Transverse colon (tissue), 4 donors: ENCODE measurements at regions not wholly inside any gene's neighbourhood (a gene's known extent, or its start where the extent isn't known, plus 50 kb on each side); places are given as distances from the start of the nearest gene placed in this dataset.

Source experiments
- DNase-seq: peaks from one replicate; pipeline ENCODE4 v3.0.0-alpha.2; 2019
- H3K27ac ChIP-seq, 4 donors: fragments of 200-600 bp; sonication (generic); 2 replicates each; pipeline ENCODE4 v1.5.1; 2016 to 2018; ENCODE audit warnings: inconsistent platforms in 4 of 4
- H3K27me3 ChIP-seq: fragments of 200-600 bp; sonication (generic); 2 replicates; pipeline ENCODE4 v1.5.1; 2017; ENCODE audit warnings: inconsistent platforms
- H3K36me3 ChIP-seq, 4 donors: fragments of 200-600 bp; sonication (generic); 2 replicates each; pipeline ENCODE4 v1.5.1; 2017 to 2019; ENCODE audit warnings: inconsistent platforms in 4 of 4
- H3K4me1 ChIP-seq, 4 donors: fragments of 200-600 bp; sonication (generic); 2 replicates each; pipeline ENCODE4 v1.5.1; 2017 to 2020; ENCODE audit warnings: inconsistent platforms in 4 of 4
- H3K4me3 ChIP-seq, 4 donors: fragments of 200-600 bp; sonication (generic); 1 replicate in 1 of 4; 2 replicates in 3 of 4; pipeline versions ENCODE4 v1.5.1 to v1.6.1; 2017 to 2019; ENCODE audit warnings: inconsistent platforms in 4 of 4
- H3K9me3 ChIP-seq, 2 donors: fragments of 200-600 bp; sonication (generic); 2 replicates each; pipeline ENCODE4 v1.5.1; 2017 to 2019; ENCODE audit warnings: inconsistent platforms in 2 of 2
- EP300 ChIP-seq: sonication (generic); formaldehyde crosslinking; IDR thresholded peaks from one replicate; pipeline ENCODE4 v1.6.1; 2017; ENCODE audit warnings: antibody characterized with exemption, low read depth
- POLR2A ChIP-seq: fragments of 450-650 bp; IDR thresholded peaks from one replicate; pipeline ENCODE4 v1.6.1; 2016; ENCODE audit warnings: antibody characterized with exemption, mild to moderate bottlenecking, moderate library complexity
- POLR2AphosphoS5 ChIP-seq, 3 donors: sonication (generic); formaldehyde crosslinking; IDR thresholded peaks; one replicate each; pipeline ENCODE4 v1.6.1; 2016; ENCODE audit warnings: antibody characterized with exemption in 3 of 3
- WGBS, 2 donors: methylation state at CpG; one replicate each; pipeline ENCODE4 v1.1.5; 2018; ENCODE audit warnings: low coverage in 1 of 2; 5-methylcytosine and 5-hydroxymethylcytosine counted together
- in situ Hi-C, 4 donors: fragments of 200-750 bp; cut with MboI; loops; one replicate each; pipeline versions ENCODE4 v1.15.0 to v1.15.1; 2017; ENCODE audit warnings: low sequenced_read_pairs in 3 of 4, low pct_ligation_motif_present in 1 of 4, low pct_unique_long_range_greater_than_20kb in 1 of 4
- intact Hi-C: fragments of 100-400 bp; cut with DNase I; formaldehyde crosslinking; loops from one replicate; pipeline ENCODE4 v1.15.1; 2023; ENCODE audit warnings: low total_unique reads
- TF ChIP-seq, protein P1 (sequence below), 5 experiments: fragments of 200-600 bp in 3 of 5; fragments of 450-650 bp in 2 of 5; sonication (generic) in 3 of 5; IDR thresholded peaks; 1 replicate in 2 of 5; 2 replicates in 3 of 5; pipeline ENCODE4 v1.5.1; 2016 to 2017; ENCODE audit warnings: antibody characterized with exemption in 5 of 5, inconsistent platforms in 3 of 5, mild to moderate bottlenecking in 2 of 5, moderate library complexity in 1 of 5

- Histone ChIP-seq H3K4me3 (no peak overlapping the region), H3K9me3 (no peaks in the 10 kb centered on the region), H3K27me3 (no peaks in the 10 kb centered on the region), H3K36me3 (no peaks in the 10 kb centered on the region), H3K4me1 (no peaks in the 10 kb centered on the region), H3K27ac (no peak overlapping the region)
- intact Hi-C loops = no loop called here
- in situ Hi-C loops = no loop called here
- DNase-seq = no peak
- TF ChIP-seq POLR2A (no peak), EP300 (no peak), POLR2AphosphoS5 (IDR thresholded peaks at IDR 0.05) (no peak)
- TF ChIP-seq, protein P1, sequence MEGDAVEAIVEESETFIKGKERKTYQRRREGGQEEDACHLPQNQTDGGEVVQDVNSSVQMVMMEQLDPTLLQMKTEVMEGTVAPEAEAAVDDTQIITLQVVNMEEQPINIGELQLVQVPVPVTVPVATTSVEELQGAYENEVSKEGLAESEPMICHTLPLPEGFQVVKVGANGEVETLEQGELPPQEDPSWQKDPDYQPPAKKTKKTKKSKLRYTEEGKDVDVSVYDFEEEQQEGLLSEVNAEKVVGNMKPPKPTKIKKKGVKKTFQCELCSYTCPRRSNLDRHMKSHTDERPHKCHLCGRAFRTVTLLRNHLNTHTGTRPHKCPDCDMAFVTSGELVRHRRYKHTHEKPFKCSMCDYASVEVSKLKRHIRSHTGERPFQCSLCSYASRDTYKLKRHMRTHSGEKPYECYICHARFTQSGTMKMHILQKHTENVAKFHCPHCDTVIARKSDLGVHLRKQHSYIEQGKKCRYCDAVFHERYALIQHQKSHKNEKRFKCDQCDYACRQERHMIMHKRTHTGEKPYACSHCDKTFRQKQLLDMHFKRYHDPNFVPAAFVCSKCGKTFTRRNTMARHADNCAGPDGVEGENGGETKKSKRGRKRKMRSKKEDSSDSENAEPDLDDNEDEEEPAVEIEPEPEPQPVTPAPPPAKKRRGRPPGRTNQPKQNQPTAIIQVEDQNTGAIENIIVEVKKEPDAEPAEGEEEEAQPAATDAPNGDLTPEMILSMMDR (IDR thresholded peaks at IDR 0.05) = no peak
- WGBS, 2 donors = 44 to 91% methylated on average over 1 to 3 of the region's 3 CpGs
Observed at GRCh38 chr1:30537279-30537678, 186.1 kb downstream of the MATN1 start.

GRCh38 chr1:30536530-30536929 lies 186.9 kb downstream of the MATN1 start:
- no peak for DNase-seq
- intact Hi-C loops (no loop called here), in situ Hi-C loops (no loop called here)
- no peaks in the 10 kb centered on the region for H3K9me3 ChIP-seq
- no peak overlapping the region for H3K4me3 ChIP-seq
- no peak overlapping the region for H3K27ac ChIP-seq
- H3K36me3 ChIP-seq = no peaks in the 10 kb centered on the region
- 64 to 100% methylated on average over 1 to 9 of the region's 9 CpGs for WGBS, 2 donors
- no peaks in the 10 kb centered on the region for H3K27me3 ChIP-seq
- no peaks in the 10 kb centered on the region for H3K4me1 ChIP-seq
- no peak for TF ChIP-seq EP300
- TF ChIP-seq, protein P1 (IDR thresholded peaks at IDR 0.05) = no peak

DNA sequence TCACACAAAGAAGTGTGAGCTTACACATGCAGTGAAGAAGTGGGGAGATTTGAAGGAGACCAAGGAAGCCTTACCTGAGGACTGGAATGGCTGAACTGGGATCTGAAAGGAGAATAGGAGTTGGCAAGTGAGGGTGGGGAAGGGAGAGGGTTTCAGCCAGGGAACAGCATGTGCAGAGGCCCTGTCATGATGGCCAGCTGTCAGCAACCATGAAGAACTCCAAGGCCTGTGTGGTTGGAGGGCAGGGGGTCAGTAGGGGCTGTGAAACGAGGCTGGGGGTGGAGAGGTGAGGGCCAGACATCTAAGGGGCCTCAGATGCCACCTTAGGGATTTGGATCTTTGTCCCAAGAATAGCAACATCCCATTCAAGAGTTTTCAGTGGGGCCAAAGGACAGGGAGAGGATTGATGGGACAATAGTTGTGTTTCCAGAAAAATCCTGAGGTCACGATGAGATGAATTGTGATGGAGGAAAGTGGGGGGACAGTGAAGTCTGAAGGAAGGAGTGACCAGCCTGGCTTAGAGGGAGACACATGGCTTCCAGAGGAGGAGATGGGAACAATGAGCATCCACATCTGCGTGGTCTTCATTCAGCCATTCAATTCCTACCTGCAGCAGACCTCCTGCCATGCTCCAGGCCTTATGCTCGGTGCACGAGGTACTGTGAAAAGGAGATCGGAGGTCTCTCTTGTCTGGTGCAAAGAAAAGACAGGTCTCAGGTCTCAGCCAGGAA lies 187.6 kb downstream of the MATN1 start:
- Histone ChIP-seq H3K4me1 (no peaks in the 10 kb centered on the region), H3K4me3 (no peak overlapping the region), H3K27ac (no peak overlapping the region), H3K27me3 (no peaks in the 10 kb centered on the region), H3K9me3 (no peaks in the 10 kb centered on the region), H3K36me3 (no peaks in the 10 kb centered on the region)
- WGBS, 2 donors = 47 to 74% methylated on average over 2 to 6 of the region's 6 CpGs
- no peak for DNase-seq
- intact Hi-C loops = no loop called here
- in situ Hi-C loops = no loop called here
- TF ChIP-seq, protein P1 (IDR thresholded peaks at IDR 0.05) = no peak
- TF ChIP-seq EP300 (no peak), POLR2A (no peak), POLR2AphosphoS5 (IDR thresholded peaks at IDR 0.05) (no peak)

DNA sequence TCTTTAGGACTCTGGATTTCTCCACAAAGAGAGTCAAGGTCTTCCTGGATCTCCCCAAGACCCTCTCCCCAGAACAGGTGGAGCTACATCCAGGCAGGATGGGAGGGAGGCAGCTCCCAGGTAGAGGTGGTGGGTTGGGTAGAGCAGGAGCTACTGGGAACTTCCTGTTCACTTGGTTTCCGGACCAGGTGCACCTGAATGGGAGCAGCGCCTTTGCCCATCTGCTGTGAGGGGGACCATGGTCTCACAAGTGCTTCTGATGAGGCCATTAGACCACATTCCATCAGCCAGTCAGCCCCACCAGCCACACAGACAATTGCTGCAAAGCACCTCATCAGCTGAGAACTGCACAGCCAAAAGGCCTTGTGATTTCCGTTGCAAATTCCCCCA lies 188.8 kb downstream of the MATN1 start:
- in situ Hi-C loops (no loop called here), intact Hi-C loops (no loop called here)
- no peak for DNase-seq
- no peaks in the 10 kb centered on the region for H3K36me3 ChIP-seq
- H3K27ac ChIP-seq = no peak overlapping the region
- H3K27me3 ChIP-seq = no peaks in the 10 kb centered on the region
- no peaks in the 10 kb centered on the region for H3K4me1 ChIP-seq
- no peaks in the 10 kb centered on the region for H3K9me3 ChIP-seq
- H3K4me3 ChIP-seq = no peak overlapping the region
- TF ChIP-seq EP300 (no peak), POLR2AphosphoS5 (IDR thresholded peaks at IDR 0.05) (no peak), POLR2A (no peak)
- TF ChIP-seq, protein P1 (IDR thresholded peaks at IDR 0.05) = no peak
- WGBS, 2 donors = 77% methylated on average over 2 of the region's 3 CpGs; no CpG with 5 or more reads in 1 of the 2 donors
